A673 (cell line): ENCODE measurements at regions not wholly inside any gene's neighbourhood (a gene's known extent, or its start where the extent isn't known, plus 50 kb on each side); places are given as distances from the start of the nearest gene placed in this dataset.
"Not testable (repeated sequence)": the region's sequence is repeated elsewhere in the genome, so short reads cannot be mapped to it uniquely, and the experiment has no call there.

Experiments
- BruUV-seq: library from RNA; stranded (reverse); fragments of 400-500 nt; replicated peaks from 2 replicates; lab custom pipeline; 2021; lab: Mats Ljungman, UMichigan
- CTCF ChIA-PET: fragments of 300-600 bp; sonication (Branson Sonifier 250); formaldehyde crosslinking; loops from one replicate; lab custom pipeline; 2022; ENCODE audit warnings: antibody characterized with exemption; lab: Charles Lee
- POLR2A ChIA-PET: fragments of 300-600 bp; sonication (Branson Sonifier 250); formaldehyde crosslinking; loops from one replicate; lab custom pipeline; 2022; ENCODE audit warnings: antibody characterized with exemption; ENCODE audit not compliant: low non-redundant PET; lab: Charles Lee
- DNase-seq: peaks from one replicate; pipeline ENCODE4 v3.0.0-alpha.2; 2015; ENCODE audit warnings: low spot score
- H3K27ac ChIP-seq: fragments of 200-600 bp; sonication (generic); 2 replicates; pipeline ENCODE4 v1.5.1; 2016; ENCODE audit warnings: mixed run types, low read depth, mild to moderate bottlenecking, mixed read lengths, antibody characterized with exemption, low read length; ENCODE audit not compliant: poor library complexity, severe bottlenecking
- H3K27me3 ChIP-seq: fragments of 200-600 bp; sonication (generic); replicated peaks from 2 replicates; pipeline ENCODE4 v1.6.1; 2017; ENCODE audit warnings: mixed run types, low read depth, mild to moderate bottlenecking, mixed read lengths, antibody characterized with exemption, low read length; ENCODE audit not compliant: insufficient read depth, poor library complexity
- H3K36me3 ChIP-seq: fragments of 200-600 bp; sonication (generic); 2 replicates; pipeline ENCODE4 v1.6.1; 2016; ENCODE audit warnings: mixed run types, mild to moderate bottlenecking, mixed read lengths, antibody characterized with exemption, low read length; ENCODE audit not compliant: insufficient read depth, poor library complexity, severe bottlenecking
- H3K4me1 ChIP-seq: fragments of 200-600 bp; sonication (generic); 2 replicates; pipeline ENCODE4 v1.6.1; 2017; ENCODE audit warnings: mixed run types, mild to moderate bottlenecking, mixed read lengths, antibody characterized with exemption, low read length; ENCODE audit not compliant: insufficient read depth, poor library complexity, severe bottlenecking
- H3K4me3 ChIP-seq: fragments of 200-600 bp; sonication (generic); 2 replicates; pipeline ENCODE4 v1.5.1; 2016; ENCODE audit warnings: low read depth, mixed run types, mild to moderate bottlenecking, mixed read lengths, low read length; ENCODE audit not compliant: poor library complexity, severe bottlenecking
- H3K9me3 ChIP-seq: fragments of 200-600 bp; sonication (generic); 2 replicates; pipeline ENCODE4 v1.6.1; 2016; ENCODE audit warnings: mixed run types, low read depth, mild to moderate bottlenecking, mixed read lengths, antibody characterized with exemption, low read length; ENCODE audit not compliant: poor library complexity, severe bottlenecking
- CTCF ChIP-seq: fragments of 300-800, 200-600 bp; sonication (generic); conservative IDR thresholded peaks from 2 replicates; pipeline ENCODE4 v1.5.1; 2017; ENCODE audit warnings: low read depth, mild to moderate bottlenecking, antibody characterized with exemption, low read length, moderate library complexity, mixed read lengths
- EZH2 ChIP-seq: fragments of 200-600 bp; sonication (generic); IDR thresholded peaks from 2 replicates; pipeline ENCODE4 v1.6.1; 2017; ENCODE audit warnings: borderline replicate concordance, low read depth, mild to moderate bottlenecking, mixed read lengths, antibody characterized with exemption, low read length; ENCODE audit not compliant: poor library complexity, severe bottlenecking
- intact Hi-C: fragments of 100-400 bp; cut with micrococcal nuclease; formaldehyde crosslinking; loops from one replicate; pipeline ENCODE4 v1.10.0; 2022; ENCODE audit not compliant: unreplicated experiment

GRCh38 chr4:164138521-164138920 is 615.4 kb upstream of the SMIM31 start:
- peaks cover 16% of the 10 kb centered on the region for H3K4me1 ChIP-seq
- H3K4me3 ChIP-seq: no peak overlapping the region
- no TSS peak for BruUV-seq
- H3K27ac ChIP-seq: no peak overlapping the region
- intact Hi-C loops: no loop called here
- TF ChIP-seq EZH2 (no peak), CTCF (no peak)
- POLR2A ChIA-PET: no interaction called here
- CTCF ChIA-PET: no interaction called here
- DNase-seq: no peak
- H3K27me3 ChIP-seq: no peaks in the 10 kb centered on the region
- no peaks in the 10 kb centered on the region for H3K36me3 ChIP-seq
- H3K9me3 ChIP-seq: peaks cover 7% of the 10 kb centered on the region

- POLR2A ChIA-PET: no interaction called here
- H3K27ac ChIP-seq: no peak overlapping the region
- no peak overlapping the region for H3K4me3 ChIP-seq
- no peak for DNase-seq
- CTCF ChIA-PET: no interaction called here
- BruUV-seq: no TSS peak
- intact Hi-C loops: no loop called here
- peaks cover 7% of the 10 kb centered on the region for H3K9me3 ChIP-seq
- no peaks in the 10 kb centered on the region for H3K27me3 ChIP-seq
- TF ChIP-seq CTCF (no peak), EZH2 (no peak)
- no peaks in the 10 kb centered on the region for H3K36me3 ChIP-seq
- H3K4me1 ChIP-seq: peaks cover 16% of the 10 kb centered on the region
Measured at GRCh38 chr4:164139291-164139690, 614.6 kb upstream of the SMIM31 start.

GRCh38 chr4:164141755-164142375 is 612.1 kb upstream of the SMIM31 start:
- POLR2A ChIA-PET, H3K9me3 ChIP-seq, H3K27me3 ChIP-seq, DNase-seq, H3K4me3 ChIP-seq, H3K4me1 ChIP-seq, H3K27ac ChIP-seq, H3K36me3 ChIP-seq, CTCF ChIA-PET, BruUV-seq, intact Hi-C loops: not testable (repeated sequence)

- H3K9me3 ChIP-seq: no peaks in the 10 kb centered on the region
- H3K27me3 ChIP-seq: no peaks in the 10 kb centered on the region
- TF ChIP-seq CTCF (no peak), EZH2 (no peak)
- ChIA-PET POLR2A (no interaction called here), CTCF (no interaction called here)
- no peak for DNase-seq
- no peak overlapping the region for H3K4me3 ChIP-seq
- peaks cover 13% of the 10 kb centered on the region for H3K4me1 ChIP-seq
- no TSS peak for BruUV-seq
- intact Hi-C loops: no loop called here
- H3K36me3 ChIP-seq: no peaks in the 10 kb centered on the region
- no peak overlapping the region for H3K27ac ChIP-seq
Measured at GRCh38 chr4:164154416-164154815, 599.5 kb upstream of the SMIM31 start.
